Activated T-cell treated with anti-CD3 and anti-CD28 coated beads for 1 hour (primary cell): ENCODE measurements at regions not wholly inside any gene's neighbourhood (a gene's known extent, or its start where the extent isn't known, plus 50 kb on each side); places are given as distances from the start of the nearest gene placed in this dataset.
"Not testable (repeated sequence)": the region's sequence is repeated elsewhere in the genome, so short reads cannot be mapped to it uniquely, and the experiment has no call there.

Source experiments
- DNase-seq: peaks from one replicate; pipeline ENCODE4 v3.0.0-alpha.2; 2020; ENCODE audit warnings: low read depth

DNA sequence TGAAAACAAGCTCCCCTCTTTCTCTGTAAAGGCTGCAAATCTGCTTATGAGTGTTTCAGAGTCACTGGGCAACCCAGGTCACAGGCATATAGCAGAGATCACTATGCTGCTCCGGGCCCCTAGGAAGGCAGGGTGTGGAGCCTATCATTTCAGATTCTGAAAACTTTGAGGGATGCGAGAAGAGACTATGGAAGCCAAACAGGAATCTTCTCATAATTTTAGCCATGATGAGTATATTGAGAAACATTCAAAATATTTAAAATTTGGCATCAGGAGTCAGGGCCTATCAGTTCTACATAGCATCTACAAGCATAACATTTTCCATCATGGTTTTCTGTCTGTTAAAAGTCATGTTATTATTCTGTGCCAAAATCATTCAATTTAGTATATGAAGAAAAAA, 61.7 kb upstream of the ATXN3L start:
- no peak for DNase-seq

DNA sequence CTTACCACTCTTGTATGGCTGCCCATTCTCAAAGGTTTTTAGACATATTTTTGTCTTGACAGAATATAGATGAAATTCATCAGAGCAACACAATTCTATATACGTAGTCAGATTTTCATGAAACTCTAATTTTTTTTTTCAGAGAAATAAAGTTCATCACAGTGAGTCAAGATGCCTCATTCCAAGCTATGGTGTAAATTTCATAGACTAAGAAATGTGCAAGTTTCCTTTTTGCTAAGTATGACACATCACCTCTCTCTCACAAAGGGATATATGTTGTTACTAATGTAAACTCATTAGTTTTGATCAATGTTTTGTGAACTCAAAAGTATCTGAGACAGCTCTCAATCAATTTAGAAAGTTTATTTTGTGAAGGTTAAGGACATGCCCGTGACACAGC, 60.4 kb upstream of the ATXN3L start:
- no peak for DNase-seq

DNA sequence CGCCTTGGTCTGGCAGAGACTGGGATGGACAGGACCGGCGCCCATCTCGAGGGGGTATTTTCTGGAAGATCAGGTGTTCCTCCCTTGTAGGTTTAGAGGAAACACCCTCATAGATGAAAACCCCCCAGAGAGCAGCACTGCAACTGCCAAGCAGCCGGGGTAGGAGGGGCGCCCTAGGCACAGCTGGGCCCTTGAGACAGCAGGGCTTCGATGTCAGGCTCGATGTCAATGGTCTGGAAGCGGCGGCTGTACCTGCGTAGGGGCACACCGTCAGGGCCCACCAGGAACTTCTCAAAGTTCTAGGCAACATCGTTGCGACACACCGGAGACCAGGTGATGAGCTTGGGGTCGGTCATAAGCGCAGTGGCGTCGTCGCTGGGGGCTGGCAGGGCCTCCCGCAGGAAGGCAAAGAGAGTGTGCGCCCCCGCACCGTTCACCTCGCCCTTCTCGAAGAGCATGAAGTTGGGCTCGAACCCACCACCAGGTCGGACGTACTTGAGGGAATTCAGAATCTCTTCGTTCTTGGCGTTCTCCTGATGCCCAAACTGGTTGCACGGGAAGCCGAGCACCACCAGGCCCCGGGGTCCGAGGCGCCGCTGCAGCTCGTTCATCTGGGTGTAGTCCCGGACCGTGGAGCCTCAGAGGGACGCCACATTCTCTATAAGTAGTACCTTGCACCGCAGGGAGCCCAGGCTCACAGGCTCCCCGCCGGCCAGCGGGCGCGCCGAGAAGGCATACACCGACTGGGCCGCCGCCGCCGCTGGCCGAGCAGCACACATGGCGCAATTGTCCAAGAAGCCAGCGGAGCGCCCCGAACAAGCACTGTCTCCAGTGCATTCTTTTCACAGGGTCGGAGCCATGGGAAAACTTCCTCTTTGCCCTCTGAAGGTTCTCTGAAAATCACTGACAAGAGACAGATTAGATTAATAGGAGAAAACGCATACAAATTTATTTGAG, 59.0 kb upstream of the ATXN3L start:
- not testable (repeated sequence) for DNase-seq

DNA sequence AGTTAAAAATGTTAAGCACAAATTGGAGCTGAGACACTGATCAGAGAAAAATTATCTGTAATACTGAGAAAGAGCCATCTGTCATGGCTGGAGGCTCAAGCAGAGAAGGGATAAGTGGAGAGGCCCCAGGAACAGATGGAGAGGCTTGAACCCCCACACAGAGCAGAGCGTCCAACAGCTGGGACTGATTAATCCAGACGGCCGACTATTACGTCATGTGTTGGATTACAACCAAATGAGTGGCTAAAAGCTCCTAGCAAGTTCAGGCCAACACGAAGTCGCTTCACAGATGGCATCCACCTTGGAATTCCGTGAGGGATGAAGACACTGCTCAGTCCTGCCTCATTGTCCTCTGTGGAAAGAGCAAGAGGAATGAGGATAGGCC, 57.7 kb upstream of the ATXN3L start:
- no peak for DNase-seq

DNA sequence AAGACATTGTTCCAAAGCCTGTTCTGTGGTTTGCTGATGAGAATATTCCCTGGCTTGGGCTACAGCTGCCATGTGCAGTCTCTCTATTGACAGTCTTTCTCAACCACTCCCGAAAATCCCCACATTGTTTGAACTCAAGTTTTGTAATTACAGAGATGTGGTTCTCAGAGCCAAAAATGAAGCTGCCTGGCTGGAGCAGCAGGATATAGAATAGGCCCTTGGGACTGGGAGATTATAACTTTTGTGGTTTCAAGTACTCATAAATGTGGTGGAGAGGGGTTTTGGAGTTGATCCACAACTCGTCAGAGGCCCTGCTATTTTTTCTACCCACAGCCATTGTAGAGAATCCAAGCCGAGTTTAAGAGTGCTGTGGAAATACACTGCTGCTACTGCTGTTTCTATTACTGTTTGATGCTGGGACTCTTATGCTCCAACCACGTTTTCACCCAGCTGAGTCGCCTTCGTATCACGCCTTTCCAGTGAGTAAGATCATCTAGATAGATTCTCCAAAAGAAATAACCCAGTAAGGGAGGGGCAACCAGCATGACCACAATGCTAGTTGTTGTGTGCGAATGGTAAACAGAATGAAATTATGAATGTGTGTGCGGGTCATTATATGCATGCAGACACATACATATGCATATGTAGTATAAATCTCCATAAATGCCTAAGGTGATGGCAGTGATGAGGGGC, 57.1 kb upstream of the ATXN3L start:
- DNase-seq: no peak

DNA sequence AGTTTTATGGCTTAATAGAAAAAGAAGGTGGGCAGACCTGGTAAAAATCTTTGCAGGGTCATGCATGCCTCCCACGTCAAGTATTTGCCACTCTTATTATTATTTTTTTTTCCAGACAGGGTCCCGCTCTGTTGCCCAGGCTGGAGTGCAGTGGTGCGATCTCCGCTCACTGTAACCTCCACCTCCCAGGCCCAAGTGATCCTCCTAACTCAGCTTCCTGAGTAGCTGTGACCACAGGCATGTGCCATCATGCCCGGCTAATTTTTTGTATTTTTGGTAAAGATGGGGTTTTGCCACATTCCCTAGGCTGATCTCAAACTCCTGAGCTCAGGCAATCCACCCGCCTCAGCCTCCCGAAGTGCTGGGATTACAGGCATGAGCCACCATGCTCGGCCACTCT, 55.7 kb upstream of the ATXN3L start:
- DNase-seq: not testable (repeated sequence)

DNA sequence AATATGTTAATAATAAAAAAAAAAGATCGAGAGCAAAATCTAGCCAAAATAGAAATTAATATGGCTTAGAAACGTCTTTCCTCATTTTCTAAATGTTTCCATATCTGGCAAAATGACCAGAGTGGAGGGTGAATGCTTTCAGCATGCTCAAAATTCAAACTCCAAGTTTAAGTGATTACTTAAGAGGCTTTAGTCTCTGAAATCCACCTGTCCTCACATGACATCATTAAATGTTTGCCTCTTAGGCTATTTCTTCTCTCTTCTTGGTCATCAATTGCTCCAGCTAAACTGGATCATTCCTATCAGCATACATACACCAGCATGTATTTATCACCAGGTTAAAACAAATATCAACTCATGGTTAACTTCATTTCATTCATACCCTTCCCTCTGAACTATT, 54.5 kb upstream of the ATXN3L start:
- no peak for DNase-seq

DNA sequence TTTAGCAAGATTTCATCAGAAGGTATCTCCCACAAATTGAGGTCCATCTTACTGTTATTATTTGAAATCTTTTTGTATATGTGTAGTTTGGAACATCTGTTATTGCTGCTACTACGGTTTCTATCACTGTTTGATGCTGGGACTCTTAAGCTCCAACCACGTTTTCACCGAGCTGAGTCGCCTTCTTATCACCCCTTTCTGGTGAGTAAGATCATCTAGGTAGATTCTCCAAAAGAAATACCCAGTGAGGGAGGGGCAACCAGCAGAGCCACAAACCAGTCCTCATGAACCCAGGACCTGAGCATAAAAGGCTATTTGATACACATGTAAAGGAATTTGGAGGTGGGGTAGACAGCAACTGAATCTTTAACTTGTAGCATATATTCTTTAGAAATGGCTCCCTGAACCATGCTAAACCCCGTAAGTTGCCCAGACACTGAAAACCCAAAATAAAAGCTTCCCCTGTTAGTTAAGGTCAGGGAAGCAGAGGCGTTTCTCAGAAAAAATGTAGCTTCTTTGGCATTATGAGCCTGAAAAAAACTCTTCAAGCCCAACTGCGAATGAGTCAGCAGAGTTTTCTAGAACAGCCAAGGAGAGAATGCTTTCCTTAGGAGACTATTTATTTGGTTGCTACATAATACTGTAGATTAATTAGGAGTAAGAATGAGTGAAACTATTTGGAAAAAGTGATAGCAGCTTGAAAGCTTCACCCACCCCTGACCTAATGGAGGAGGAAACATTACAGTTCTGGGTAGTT, 53.8 kb upstream of the ATXN3L start:
- DNase-seq: no peak

DNA sequence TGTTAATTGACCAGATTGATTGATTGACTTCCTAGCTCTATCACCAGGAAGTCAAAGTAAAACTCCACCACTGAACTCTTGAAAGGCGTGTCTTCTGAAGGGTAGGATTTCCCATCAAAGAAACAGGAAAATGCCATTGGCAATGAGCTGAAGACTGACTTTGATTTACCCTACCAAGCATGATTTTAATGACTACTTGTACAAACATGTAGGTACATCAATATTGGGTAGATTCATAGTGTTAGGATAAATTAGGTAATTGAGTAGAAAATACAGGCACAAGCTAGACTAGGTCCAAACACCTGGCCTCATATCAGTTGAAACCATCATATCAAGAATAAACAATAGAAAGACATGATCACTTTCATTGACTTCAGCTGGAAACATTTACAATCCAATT, 53.2 kb upstream of the ATXN3L start:
- DNase-seq: no peak

DNA sequence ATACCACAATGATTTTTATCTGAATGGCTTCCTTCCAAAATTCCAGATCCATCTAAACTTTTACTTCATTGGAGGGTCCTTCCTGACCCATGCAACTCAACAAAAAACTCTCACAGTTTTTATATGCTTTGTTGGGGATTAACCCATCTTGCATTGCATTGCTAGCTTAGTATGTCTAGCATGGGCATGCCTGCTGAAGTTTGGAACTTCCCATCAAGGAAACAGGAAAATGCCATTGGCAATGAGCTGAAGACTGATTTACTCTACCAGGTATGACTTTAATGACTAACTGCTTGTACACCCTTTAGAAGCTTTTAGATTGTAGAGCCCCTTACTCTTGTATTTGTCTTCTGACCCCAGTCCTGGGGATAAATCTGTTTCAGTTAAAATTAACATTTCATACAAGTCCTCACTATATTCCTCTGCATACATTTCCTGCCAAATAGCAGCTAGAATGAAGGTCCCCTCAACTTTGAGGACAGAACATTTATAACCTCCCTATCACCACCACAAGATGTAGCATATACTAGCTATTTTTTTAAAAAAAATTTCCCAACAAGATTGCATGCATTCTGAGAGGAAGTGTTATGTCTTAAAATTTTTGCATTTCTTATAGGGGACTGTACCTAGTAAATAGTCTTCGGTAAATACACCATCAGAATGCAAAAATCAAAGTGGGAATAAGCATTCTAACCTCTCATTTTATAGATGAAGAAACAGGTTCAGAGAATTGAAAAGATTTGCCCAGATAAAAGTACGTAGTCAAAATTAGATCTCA, 52.5 kb upstream of the ATXN3L start:
- DNase-seq: no peak

DNA sequence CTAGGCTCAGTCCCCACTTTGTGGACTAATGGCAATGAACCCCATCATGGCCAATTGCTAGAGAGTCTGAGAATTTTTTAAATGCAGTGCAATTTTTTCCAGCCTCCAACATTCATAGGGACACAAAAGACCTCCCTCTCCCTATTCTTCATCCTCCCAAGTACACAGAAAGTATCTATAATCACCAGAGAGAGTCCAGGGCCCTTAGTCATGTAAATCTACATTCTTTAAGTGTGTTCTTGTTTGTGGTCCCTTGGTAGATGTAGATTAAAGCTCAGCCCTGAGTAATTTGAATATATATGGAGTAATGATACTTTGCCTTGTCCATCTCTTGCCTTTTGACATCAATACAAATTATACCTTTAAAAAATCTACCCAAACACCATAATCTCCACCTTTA, 51.3 kb upstream of the ATXN3L start:
- no peak for DNase-seq

DNA sequence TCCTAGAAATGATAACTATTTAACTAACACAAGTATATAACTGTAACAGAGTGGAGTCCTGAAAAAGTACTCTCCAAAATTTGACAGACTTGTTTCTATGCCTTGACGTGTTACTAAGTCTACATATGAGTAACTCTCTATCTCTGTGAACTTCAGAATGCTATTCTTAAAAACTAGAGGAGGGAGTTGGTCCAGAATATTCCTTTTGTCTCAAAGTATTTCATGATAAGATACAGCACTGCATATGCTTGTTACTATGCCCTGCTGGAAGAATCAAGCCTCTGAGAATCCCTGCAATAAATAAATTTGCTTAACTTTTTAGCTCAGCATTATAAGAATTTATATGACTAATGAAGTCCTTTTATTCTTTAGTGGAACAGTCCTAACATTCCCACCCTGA, 50.9 kb upstream of the ATXN3L start:
- no peak for DNase-seq
